Activated T-cell treated with anti-CD3 and anti-CD28 coated beads, Interleukin-2, amount 50 U/mL, for 24 hours (primary cell): ENCODE measurements at regions not wholly inside any gene's neighbourhood (a gene's known extent, or its start where the extent isn't known, plus 50 kb on each side); places are given as distances from the start of the nearest gene placed in this dataset.

Source experiments
- DNase-seq: peaks from one replicate; pipeline ENCODE4 v3.0.0-alpha.2; 2020
- H3K27ac Mint-ChIP-seq: 2 replicates; pipeline ENCODE4 v1.8.0; 2020; ENCODE audit warnings: mild to moderate bottlenecking, mixed read lengths
- H3K27me3 Mint-ChIP-seq: 2 replicates; pipeline ENCODE4 v1.8.0; 2020; ENCODE audit warnings: mixed read lengths
- H3K36me3 Mint-ChIP-seq: 2 replicates; pipeline ENCODE4 v1.8.0; 2020; ENCODE audit warnings: low read depth, mixed read lengths
- H3K4me1 Mint-ChIP-seq: 2 replicates; pipeline ENCODE4 v1.8.0; 2020; ENCODE audit warnings: low read depth, mixed read lengths
- H3K4me3 Mint-ChIP-seq: 2 replicates; pipeline ENCODE4 v1.8.0; 2020; ENCODE audit warnings: mild to moderate bottlenecking, moderate library complexity, mixed read lengths
- H3K9me3 Mint-ChIP-seq: 2 replicates; pipeline ENCODE4 v1.8.0; 2020; ENCODE audit warnings: mixed read lengths

- H3K27me3 Mint-ChIP-seq, result no peaks in the 10 kb centered on the region
These were observed 56.1 kb downstream of the CAPZA3 start for GRCh38 chr12:18794000-18794399.

DNA sequence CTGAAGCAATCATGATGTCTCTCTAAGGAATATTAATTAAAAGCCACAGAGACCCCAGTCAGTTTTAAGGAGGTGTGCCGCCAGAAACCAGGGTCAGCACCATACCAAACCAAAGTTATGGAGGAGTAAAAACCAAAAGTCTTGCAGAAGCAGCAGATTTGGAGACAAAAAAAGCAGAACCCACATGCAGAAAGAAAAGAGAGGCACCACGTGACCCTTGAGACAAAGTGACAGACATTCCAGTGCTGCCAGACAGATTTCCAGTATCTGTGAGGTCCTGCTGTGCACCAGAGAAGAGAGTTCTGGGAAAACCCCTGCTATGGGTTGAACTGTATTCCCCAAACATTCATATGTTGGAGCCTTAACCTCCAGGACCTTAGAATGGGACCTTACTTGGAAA, 59.7 kb downstream of the CAPZA3 start:
- no peak overlapping the region for H3K4me3 Mint-ChIP-seq
- no peak overlapping the region for H3K27ac Mint-ChIP-seq
- no peaks in the 10 kb centered on the region for H3K9me3 Mint-ChIP-seq
- no peak for DNase-seq
- H3K27me3 Mint-ChIP-seq, result no peaks in the 10 kb centered on the region
- no peaks in the 10 kb centered on the region for H3K36me3 Mint-ChIP-seq
- no peaks in the 10 kb centered on the region for H3K4me1 Mint-ChIP-seq

More at GRCh38 chr12:18794000-18794399, 56.1 kb downstream of the CAPZA3 start:
- no peak overlapping the region for H3K4me3 Mint-ChIP-seq
- no peaks in the 10 kb centered on the region for H3K36me3 Mint-ChIP-seq
- no peaks in the 10 kb centered on the region for H3K9me3 Mint-ChIP-seq
- DNase-seq, result no peak
- H3K27ac Mint-ChIP-seq, result no peak overlapping the region
- no peaks in the 10 kb centered on the region for H3K4me1 Mint-ChIP-seq

- no peaks in the 10 kb centered on the region for H3K27me3 Mint-ChIP-seq
- DNase-seq, result no peak
- H3K36me3 Mint-ChIP-seq, result no peaks in the 10 kb centered on the region
- H3K9me3 Mint-ChIP-seq, result no peaks in the 10 kb centered on the region
- H3K4me3 Mint-ChIP-seq, result no peak overlapping the region
- no peak overlapping the region for H3K27ac Mint-ChIP-seq
- no peaks in the 10 kb centered on the region for H3K4me1 Mint-ChIP-seq
These were observed 60.8 kb downstream of the CAPZA3 start for GRCh38 chr12:18798535-18799361.

- Mint-ChIP-seq H3K4me1 (no peaks in the 10 kb centered on the region), H3K27me3 (no peaks in the 10 kb centered on the region), H3K36me3 (no peaks in the 10 kb centered on the region), H3K4me3 (no peak overlapping the region), H3K9me3 (no peaks in the 10 kb centered on the region), H3K27ac (no peak overlapping the region)
- no peak for DNase-seq
These were observed 61.6 kb downstream of the CAPZA3 start for GRCh38 chr12:18799561-18799960.

GRCh38 chr12:18805516-18806248, 67.8 kb downstream of the CAPZA3 start:
- no peaks in the 10 kb centered on the region for H3K4me1 Mint-ChIP-seq
- no peaks in the 10 kb centered on the region for H3K27me3 Mint-ChIP-seq
- no peak for DNase-seq
- H3K36me3 Mint-ChIP-seq, result no peaks in the 10 kb centered on the region
- no peaks in the 10 kb centered on the region for H3K9me3 Mint-ChIP-seq
- H3K27ac Mint-ChIP-seq, result no peak overlapping the region
- H3K4me3 Mint-ChIP-seq, result no peak overlapping the region

DNA sequence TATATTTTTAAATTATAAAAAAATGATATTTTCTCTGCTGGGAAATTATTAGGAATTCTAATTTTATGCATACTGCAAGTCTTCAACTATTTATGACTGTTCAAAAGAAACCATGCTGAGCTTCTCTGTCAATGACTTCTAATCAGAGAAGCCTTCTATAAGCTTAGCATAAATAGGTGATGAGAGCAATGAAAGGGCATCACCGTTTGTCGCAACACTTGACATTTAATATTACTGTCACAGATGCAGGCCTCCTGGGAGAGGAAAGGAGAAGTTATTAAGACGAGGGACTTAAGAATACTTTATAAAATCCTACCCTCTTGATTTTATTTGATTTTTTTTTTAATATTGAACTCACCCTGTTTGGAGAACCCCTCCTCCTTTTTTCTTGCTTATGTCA, 69.8 kb downstream of the CAPZA3 start:
- Mint-ChIP-seq H3K4me1 (no peaks in the 10 kb centered on the region), H3K9me3 (no peaks in the 10 kb centered on the region), H3K36me3 (no peaks in the 10 kb centered on the region), H3K27ac (no peak overlapping the region), H3K4me3 (no peak overlapping the region), H3K27me3 (no peaks in the 10 kb centered on the region)
- no peak for DNase-seq

GRCh38 chr12:18808221-18808620, 70.3 kb downstream of the CAPZA3 start:
- DNase-seq, result no peak
- no peak overlapping the region for H3K27ac Mint-ChIP-seq
- H3K4me1 Mint-ChIP-seq, result no peaks in the 10 kb centered on the region
- H3K36me3 Mint-ChIP-seq, result no peaks in the 10 kb centered on the region
- H3K9me3 Mint-ChIP-seq, result no peaks in the 10 kb centered on the region
- H3K4me3 Mint-ChIP-seq, result no peak overlapping the region
- H3K27me3 Mint-ChIP-seq, result no peaks in the 10 kb centered on the region

DNA sequence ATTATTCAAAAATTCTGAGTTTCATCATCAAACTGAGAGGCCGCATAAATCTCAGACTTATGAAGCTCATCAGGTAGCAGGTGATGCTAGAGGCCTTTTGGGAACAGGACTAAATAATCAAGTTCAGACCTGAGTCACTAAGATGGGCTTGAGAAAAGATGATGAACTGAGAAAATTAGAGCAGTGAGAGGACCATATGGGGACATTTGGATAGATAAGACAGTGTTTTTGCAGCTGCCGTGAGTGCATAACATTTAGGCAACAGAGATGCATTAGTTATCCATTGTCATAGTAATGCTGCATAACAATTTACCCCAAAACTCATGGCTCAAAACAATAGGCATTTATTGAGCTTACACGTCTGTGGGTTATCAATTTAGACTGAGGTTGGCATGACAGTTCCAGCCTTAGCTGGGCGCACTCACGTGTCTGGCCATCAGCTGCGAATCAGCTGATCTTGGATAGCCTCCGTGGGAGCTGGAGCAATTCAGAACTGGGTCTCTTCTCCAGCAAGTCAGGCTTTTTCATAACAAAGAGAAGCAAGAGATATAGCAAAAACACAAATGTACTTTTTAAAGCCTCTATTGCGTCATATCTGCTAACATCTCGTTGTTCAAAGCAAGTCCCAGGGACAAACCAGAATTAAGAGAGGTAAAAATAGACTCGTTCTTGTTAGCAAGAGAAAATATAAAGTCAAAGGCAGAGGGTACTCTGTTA, 72.8 kb downstream of the CAPZA3 start:
- Mint-ChIP-seq H3K4me3 (no peak overlapping the region), H3K27ac (no peak overlapping the region), H3K27me3 (no peaks in the 10 kb centered on the region), H3K9me3 (no peaks in the 10 kb centered on the region), H3K4me1 (no peaks in the 10 kb centered on the region), H3K36me3 (no peaks in the 10 kb centered on the region)
- no peak for DNase-seq

DNA sequence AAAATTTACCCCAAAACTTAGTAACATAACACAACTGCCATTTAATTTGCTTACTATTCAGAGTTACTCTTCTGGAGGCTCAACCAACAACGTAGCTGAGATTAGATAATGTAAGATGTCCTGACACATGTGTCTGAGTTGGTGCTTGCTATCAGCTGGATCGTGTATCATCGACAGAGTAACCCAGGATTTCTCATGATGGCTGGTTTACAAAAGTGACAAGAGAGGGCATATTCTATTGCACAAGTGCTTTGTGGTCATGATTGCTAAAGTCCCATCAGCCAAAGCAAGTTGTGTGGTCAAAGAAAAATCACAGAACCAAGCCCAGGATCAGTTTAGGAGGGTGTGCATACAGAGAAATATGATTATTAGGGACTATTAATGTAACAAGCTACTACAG, 73.4 kb downstream of the CAPZA3 start:
- Mint-ChIP-seq H3K4me1 (no peaks in the 10 kb centered on the region), H3K27me3 (no peaks in the 10 kb centered on the region), H3K27ac (no peak overlapping the region), H3K36me3 (no peaks in the 10 kb centered on the region), H3K9me3 (no peaks in the 10 kb centered on the region), H3K4me3 (no peak overlapping the region)
- DNase-seq, result no peak

GRCh38 chr12:18813753-18814152, 75.8 kb downstream of the CAPZA3 start:
- DNase-seq, result no peak
- no peaks in the 10 kb centered on the region for H3K4me1 Mint-ChIP-seq
- no peaks in the 10 kb centered on the region for H3K36me3 Mint-ChIP-seq
- H3K27ac Mint-ChIP-seq, result no peak overlapping the region
- no peaks in the 10 kb centered on the region for H3K9me3 Mint-ChIP-seq
- no peak overlapping the region for H3K4me3 Mint-ChIP-seq
- H3K27me3 Mint-ChIP-seq, result no peaks in the 10 kb centered on the region

DNA sequence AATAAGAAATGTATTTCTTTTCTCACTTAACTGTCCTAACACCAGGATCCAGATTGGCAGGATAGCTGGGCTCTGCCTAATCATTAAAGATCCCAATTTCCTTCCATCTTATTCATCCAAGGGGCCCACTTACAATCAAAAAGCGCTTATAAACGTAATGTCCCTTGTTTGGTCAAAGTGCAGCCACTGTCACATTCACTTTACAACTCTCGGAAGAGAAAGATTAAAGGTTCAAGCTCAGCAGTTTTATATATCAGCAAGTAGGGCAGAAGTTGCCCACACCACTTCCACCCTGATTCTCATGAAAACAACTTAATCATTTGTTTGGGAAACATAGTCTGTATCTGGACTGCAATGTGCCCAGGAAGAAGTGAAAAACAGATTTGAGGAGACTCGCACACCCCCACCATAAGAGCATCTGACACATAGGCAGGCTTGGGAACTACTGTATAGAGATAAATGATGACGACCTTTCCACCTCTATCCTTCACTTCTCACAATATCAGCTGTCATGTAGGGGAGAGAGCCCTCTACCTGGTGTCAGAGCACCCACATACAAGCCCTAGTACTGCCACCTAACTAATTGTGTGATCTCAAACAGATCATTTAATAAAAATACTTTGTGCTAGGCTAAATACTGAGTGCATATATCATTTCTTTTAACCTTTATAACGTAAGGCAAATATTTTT, 80.8 kb downstream of the CAPZA3 start:
- Mint-ChIP-seq H3K9me3 (no peaks in the 10 kb centered on the region), H3K36me3 (no peaks in the 10 kb centered on the region), H3K4me1 (no peaks in the 10 kb centered on the region), H3K27ac (no peak overlapping the region), H3K27me3 (no peaks in the 10 kb centered on the region), H3K4me3 (no peak overlapping the region)
- DNase-seq, result no peak

DNA sequence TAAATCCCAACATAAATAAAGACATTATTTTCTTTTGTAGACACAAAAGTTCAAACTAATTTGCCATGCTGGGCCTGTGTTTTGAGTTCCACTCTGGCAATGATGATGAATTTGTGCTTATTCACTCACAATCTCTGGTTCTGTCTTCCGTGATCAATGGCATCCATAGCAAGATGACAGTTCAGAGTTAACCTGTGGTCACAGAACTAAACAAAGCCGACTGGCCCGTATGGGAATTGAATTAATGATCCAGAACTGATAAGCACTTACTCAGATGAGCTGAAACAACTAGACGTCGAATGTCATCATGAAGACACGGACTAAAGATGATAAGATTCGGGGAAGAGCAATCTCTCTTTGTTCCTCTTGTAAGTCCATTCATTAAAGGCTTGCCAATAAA, 81.6 kb downstream of the CAPZA3 start:
- no peaks in the 10 kb centered on the region for H3K27me3 Mint-ChIP-seq
- no peak for DNase-seq
- H3K27ac Mint-ChIP-seq, result no peak overlapping the region
- H3K36me3 Mint-ChIP-seq, result no peaks in the 10 kb centered on the region
- H3K4me1 Mint-ChIP-seq, result no peaks in the 10 kb centered on the region
- H3K9me3 Mint-ChIP-seq, result no peaks in the 10 kb centered on the region
- H3K4me3 Mint-ChIP-seq, result no peak overlapping the region

DNA sequence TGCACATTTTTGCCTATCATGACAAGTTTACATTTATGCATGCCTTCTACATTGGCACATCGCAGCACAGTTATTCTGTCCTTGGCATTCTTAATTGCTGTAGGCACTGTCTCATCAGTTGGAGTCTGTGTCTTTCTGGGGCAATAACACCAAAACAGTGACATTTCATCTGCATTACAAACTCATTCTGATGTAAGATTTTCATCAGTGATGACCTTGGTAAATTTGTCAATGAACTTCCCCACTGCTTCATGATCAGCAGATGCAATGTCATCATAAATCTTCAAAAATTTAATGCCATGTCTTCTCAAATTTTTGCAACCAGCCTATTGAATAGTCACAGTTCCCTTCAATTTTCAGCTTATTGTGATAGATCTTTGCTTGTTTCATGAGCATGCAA, 85.5 kb downstream of the CAPZA3 start:
- no peak overlapping the region for H3K27ac Mint-ChIP-seq
- no peaks in the 10 kb centered on the region for H3K4me1 Mint-ChIP-seq
- no peak overlapping the region for H3K4me3 Mint-ChIP-seq
- no peak for DNase-seq
- no peaks in the 10 kb centered on the region for H3K36me3 Mint-ChIP-seq
- H3K9me3 Mint-ChIP-seq, result no peaks in the 10 kb centered on the region
- no peaks in the 10 kb centered on the region for H3K27me3 Mint-ChIP-seq

- no peak overlapping the region for H3K27ac Mint-ChIP-seq
- no peaks in the 10 kb centered on the region for H3K9me3 Mint-ChIP-seq
- H3K27me3 Mint-ChIP-seq, result no peaks in the 10 kb centered on the region
- no peaks in the 10 kb centered on the region for H3K36me3 Mint-ChIP-seq
- no peak overlapping the region for H3K4me3 Mint-ChIP-seq
- H3K4me1 Mint-ChIP-seq, result no peaks in the 10 kb centered on the region
- DNase-seq, result no peak
These were observed 86.4 kb downstream of the CAPZA3 start for GRCh38 chr12:18824287-18824686.
